HG02678 (cell line): ENCODE measurements at regions not wholly inside any gene's neighbourhood (a gene's known extent, or its start where the extent isn't known, plus 50 kb on each side); places are given as distances from the start of the nearest gene placed in this dataset.
"Not testable (repeated sequence)": the region's sequence is repeated elsewhere in the genome, so short reads cannot be mapped to it uniquely, and the experiment has no call there.

Experiments used
- ATAC-seq: cut with Tn5 transposase; IDR thresholded peaks from one replicate; pipeline ENCODE4 v1.9.1; 2021; ENCODE audit warnings: mild to moderate bottlenecking, moderate library complexity; ENCODE audit not compliant: unreplicated experiment

- ATAC-seq, result not testable (repeated sequence)
Measured at GRCh38 chr2:111439237-111439636, 318.5 kb downstream of the BCL2L11 start.

- ATAC-seq, result not testable (repeated sequence)
Measured at GRCh38 chr2:111441614-111442013, 320.9 kb downstream of the BCL2L11 start.

DNA sequence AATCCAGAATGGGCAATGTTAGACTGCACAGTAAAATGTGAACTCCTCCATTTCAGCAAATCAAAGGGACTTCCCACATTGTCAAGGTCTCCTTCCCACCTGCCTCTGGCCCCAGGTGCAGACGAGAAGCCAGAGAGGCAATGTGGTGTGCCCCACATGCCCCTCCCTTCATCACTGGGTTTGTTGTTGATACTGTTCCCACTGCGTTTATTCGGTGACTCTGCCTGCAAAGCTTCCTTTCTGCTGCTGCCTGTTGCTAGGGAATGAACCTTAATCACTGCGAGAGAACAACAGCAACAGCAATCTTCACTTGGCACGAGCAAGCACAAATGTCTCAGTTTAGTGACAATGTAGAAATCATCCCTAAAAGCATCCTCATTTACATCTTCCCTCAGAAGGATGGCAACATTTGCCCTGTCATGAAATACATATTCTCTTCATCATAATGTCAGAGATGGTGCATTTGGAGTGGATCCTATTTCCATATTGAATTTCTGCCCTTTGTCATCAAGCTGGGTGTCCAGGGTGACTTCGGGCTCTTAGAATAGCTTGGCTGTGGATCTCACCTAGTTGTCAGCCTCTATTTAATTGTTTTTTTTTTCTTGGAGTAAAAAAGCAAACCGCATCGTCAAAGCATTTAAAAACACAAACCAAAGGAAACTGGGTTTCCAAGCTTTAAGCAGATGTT is 322.2 kb downstream of the BCL2L11 start:
- ATAC-seq, result not testable (repeated sequence)

DNA sequence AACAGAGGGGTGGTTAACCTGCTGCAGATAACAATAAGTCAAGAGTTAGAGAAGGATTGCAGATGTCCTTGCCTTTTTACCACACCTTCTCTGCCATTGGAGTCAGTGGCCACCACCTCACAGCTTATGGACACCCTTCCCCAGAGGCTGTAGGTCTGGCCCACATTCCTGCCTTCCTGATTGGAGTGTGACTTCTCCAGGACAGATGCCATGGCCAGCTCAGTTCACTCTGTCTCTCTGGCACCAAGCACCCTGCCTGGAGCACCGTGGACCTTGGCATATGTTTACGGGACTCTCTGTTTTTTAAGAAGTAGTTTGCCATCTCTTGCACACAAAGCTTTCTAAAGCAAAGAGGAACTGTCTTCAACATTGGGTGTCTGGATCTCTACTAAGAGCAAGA is 323.8 kb downstream of the BCL2L11 start:
- ATAC-seq, result not testable (repeated sequence)

GRCh38 chr2:111445191-111445929 is 324.6 kb downstream of the BCL2L11 start:
- not testable (repeated sequence) for ATAC-seq

- ATAC-seq, result not testable (repeated sequence)
Measured at GRCh38 chr2:111445941-111446340, 325.2 kb downstream of the BCL2L11 start.

- not testable (repeated sequence) for ATAC-seq
Measured at GRCh38 chr2:111447482-111447881, 326.8 kb downstream of the BCL2L11 start.

DNA sequence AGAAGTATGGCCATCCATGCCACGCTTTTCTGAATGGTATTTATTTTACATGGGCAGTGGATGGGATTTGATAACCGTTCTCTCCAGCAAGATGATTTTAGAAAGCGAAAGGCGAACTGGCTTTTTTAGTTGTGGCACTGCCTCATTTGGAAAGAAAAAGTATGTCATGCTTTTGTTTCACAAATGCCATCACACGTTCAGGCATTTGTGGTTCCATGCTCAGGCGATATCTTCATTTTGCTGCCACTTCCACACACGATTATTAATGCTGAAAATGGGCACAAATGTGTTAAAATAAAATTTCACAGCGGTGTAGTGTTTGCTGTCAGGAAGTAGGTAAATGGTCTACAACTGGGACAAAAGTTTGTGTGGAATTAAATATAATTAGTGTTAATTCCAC is 328.1 kb downstream of the BCL2L11 start:
- not testable (repeated sequence) for ATAC-seq

- ATAC-seq, result not testable (repeated sequence)
Measured at GRCh38 chr2:111450526-111450925, 329.8 kb downstream of the BCL2L11 start.

DNA sequence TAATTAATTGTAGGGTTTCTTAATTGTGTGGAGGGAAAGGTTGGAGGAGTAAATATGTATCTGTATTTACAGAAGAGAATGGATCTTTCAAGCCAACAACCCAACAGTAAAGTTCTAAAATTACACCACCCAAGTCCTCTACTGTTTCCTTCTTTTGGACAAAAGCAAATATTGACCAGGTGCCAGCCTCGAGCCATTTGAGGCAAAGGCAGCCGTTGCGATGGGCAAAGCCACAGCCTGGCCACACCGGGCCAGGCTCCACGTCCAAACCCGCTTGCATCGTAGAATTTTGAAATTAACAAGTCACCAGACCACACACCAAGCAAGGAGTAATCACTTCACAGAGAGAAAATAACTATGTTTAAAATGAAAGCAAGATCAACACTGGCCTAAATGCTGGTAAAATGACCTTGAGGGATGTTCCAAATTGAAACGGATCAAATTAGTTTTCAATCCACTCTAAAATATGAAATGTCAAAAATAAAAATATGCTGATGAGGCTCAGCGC is 331.0 kb downstream of the BCL2L11 start:
- ATAC-seq, result not testable (repeated sequence)

GRCh38 chr2:111452208-111452607 is 331.5 kb downstream of the BCL2L11 start:
- ATAC-seq, result peak; percentile 70

GRCh38 chr2:111453308-111453707 is 332.6 kb downstream of the BCL2L11 start:
- ATAC-seq, result not testable (repeated sequence)

DNA sequence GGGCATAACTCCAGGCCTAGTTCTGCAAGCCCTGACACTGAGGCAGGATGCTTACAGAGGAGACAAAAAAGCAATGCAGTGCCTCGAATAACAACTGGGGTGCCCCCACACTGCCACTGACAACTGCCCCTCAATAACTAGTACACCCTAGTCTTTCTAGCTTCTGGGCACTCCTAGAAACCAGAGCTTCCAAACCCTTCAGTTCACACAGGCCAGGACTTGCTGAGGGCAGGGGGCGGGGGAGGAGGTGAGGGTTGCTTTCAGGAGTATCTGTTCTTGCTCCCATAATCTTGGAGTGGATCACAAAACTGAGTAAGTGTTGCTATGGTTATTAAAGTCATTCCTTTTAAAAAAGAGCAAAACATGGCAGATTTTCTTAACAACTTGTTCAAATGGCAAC is 333.1 kb downstream of the BCL2L11 start:
- not testable (repeated sequence) for ATAC-seq

GRCh38 chr2:111454404-111454803 is 333.7 kb downstream of the BCL2L11 start:
- ATAC-seq, result peak; percentile 82

DNA sequence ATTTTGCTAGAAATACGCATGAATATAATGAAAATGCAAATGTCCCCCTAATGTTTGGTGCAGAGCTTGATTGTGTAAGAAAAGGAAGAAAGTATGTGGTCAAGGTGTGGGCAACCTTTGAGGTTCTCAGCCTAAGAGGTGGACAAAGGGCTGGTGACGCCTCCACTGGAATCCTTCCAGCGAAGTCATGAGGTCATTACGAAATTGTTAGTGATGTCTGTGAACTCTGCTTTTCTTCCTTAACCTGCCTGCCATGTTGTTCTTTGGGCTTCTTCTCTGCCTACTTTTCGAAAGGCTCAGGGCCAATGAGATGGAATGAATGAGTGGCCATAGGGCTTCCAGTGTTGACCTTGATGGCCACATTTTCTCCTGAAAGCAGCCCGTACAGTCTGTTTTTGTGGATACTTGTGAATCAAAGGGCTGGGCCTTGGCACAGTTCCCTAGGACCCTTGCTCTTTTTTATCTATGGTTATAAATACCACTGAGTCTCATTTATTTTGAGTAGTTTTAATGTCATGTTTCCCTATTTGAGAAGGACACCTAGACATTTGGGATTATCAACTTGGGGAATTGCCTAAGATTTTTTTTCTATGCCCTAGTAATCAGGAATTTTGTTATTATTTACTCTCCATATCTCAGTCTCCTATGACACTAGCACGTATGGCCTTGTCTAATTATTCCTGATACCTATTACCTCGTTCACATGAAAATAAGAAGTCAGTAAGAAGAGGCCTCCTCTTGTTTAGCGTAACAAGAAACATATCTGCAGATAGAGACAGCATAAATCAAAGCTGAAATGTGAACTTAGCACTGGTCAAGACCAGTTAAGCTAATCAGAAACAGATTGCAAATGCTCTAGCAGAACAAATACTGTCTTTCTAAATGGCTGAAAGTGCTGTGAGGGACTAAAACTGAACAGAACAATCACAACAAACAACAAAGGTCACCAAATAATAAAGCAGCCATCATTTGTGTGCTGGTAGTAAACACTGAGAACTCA is 334.6 kb downstream of the BCL2L11 start:
- ATAC-seq, result not testable (repeated sequence)

DNA sequence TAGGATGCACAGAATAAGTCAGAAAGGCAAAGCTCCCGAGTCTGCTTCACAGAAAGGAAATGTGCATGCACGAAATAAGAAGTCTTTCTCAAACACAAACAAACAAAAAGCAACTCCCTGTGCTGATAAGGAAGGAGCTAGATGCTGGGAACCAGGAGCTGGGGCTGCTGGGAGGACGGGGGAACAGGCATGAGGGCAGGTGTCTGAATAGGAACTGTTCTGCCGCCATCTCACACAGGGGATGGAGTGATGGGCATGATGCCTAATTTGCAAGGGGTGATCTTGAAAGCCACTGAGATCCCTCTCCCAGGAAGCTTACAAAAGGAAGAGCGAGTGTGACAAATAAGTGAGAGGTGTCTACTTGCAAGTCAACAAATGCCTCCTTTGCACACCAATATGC is 336.5 kb downstream of the BCL2L11 start:
- ATAC-seq, result not testable (repeated sequence)

DNA sequence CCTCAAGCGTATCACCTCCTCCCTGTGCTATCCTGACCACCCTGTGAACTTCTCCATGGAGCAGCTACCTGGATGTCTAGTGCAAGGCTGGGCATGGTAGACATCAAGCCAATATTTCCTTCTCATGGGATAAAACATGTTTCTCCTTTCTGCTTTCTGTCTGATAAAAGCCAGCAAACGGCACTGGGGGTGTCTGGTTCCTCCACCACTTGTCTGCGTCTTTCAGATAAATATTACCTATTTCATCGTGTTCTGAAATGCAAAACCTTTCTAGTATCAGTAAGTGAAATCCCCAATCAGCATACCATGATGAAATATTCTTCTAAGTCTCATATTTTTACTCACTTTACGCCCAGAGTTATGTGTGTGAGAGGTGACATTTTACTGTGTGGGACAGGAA is 340.2 kb downstream of the BCL2L11 start:
- ATAC-seq, result not testable (repeated sequence)

DNA sequence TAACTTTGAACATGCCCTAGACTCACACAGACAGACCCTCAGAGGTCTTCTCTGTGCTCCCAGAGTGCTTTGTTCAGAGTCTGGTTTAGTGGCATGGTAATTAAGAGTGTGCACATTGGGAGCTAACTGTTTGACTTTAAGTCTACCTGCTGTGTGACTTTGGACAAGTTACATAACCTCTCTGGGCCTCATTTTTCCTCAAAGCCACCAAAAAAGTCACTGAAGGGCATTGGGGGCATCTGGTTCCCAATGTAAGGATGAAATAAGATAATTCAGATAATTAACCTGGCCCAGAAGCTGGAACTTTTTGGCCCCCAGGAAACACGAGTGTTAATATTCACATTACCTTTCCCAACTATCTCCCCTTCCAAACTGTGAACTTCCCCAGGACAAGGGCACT is 341.1 kb downstream of the BCL2L11 start:
- not testable (repeated sequence) for ATAC-seq

DNA sequence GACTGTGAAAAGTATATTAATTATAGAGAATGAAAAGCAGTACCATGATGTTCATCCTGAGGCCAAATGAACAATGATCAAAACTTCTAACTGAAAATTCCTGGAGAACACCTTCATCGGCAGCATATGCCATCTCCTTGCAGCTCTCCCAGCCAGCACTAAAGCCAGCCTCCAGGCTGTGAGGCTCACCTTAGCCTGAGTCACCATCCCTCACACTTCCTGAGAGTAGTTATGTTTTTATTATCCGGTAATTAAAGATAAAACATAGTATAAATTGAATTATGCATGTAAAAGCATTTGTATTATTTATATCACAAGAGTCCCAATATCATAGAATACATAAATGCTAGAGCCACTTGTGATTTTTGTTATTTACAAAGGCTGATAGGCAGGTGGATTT is 341.9 kb downstream of the BCL2L11 start:
- ATAC-seq, result not testable (repeated sequence)

- not testable (repeated sequence) for ATAC-seq
Measured at GRCh38 chr2:111463238-111463848, 342.6 kb downstream of the BCL2L11 start.
